GM12878 (cell line): ENCODE measurements at regions not wholly inside any gene's neighbourhood (a gene's known extent, or its start where the extent isn't known, plus 50 kb on each side); places are given as distances from the start of the nearest gene placed in this dataset.

Experiments
- ATAC-seq: fragments of 200-7000 bp; cut with Tn5 transposase; 3 replicates; pipeline ENCODE4 v1.9.1; 2020; ENCODE audit warnings: mild to moderate bottlenecking, moderate library complexity
- BruUV-seq: library from RNA; stranded (reverse); fragments of 400-500 nt; replicated peaks from 2 replicates; lab custom pipeline; 2021; lab: Mats Ljungman, UMichigan
- CTCF ChIA-PET: fragments of 300-600 bp; sonication (Branson Sonifier 250); formaldehyde crosslinking; extraction: SDS; loops from one replicate; lab custom pipeline; 2021; ENCODE audit warnings: inconsistent platforms; lab: Yijun Ruan, JAX
- POLR2A ChIA-PET: fragments of 350-600 bp; formaldehyde crosslinking; extraction: SDS; loops from one replicate; lab custom pipeline; 2021; ENCODE audit warnings: inconsistent platforms; lab: Charles Lee
- RAD21 ChIA-PET: fragments of 300-600 bp; sonication (Branson Sonifier 250); formaldehyde crosslinking; loops from one replicate; lab custom pipeline; 2023; ENCODE audit warnings: antibody characterized with exemption; ENCODE audit not compliant: unreplicated experiment; lab: Charles Lee
- SMC1A ChIA-PET: fragments of 300-600 bp; sonication (Branson Sonifier 250); formaldehyde crosslinking; loops from one replicate; lab custom pipeline; 2023; ENCODE audit not compliant: unreplicated experiment, uncharacterized antibody; lab: Charles Lee
- DNase-seq: peaks from one replicate; pipeline ENCODE4 v3.0.0-alpha.2; 2011; ENCODE audit warnings: low read depth, low spot score
- FAIRE-seq: peaks from 3 replicates; lab custom pipeline; 2011; peaks lifted over from hg19 to GRCh38; lab: Jason Lieb, UNC
- H2AFZ ChIP-seq: 2 replicates; pipeline ENCODE4 v1.6.0; 2011; ENCODE audit warnings: low read depth, low read length, control low read depth; ENCODE audit not compliant: control insufficient read depth
- H3K27ac ChIP-seq: 2 replicates; pipeline ENCODE4 v1.5.1; 2011; ENCODE audit warnings: control low read depth; ENCODE audit not compliant: control insufficient read depth, insufficient read depth
- H3K27me3 ChIP-seq, 2 experiments: replicated peaks in 1 of 2; 2 replicates each; pipeline versions ENCODE4 v1.6.0 to v1.6.1; 2011; ENCODE audit warnings: low read length in 1 of 2; ENCODE audit not compliant: control insufficient read depth in 2 of 2, insufficient read depth in 2 of 2
- H3K36me3 ChIP-seq, 2 experiments: 2 replicates each; pipeline ENCODE4 v1.5.1; 2011; ENCODE audit warnings: low read length in 1 of 2; ENCODE audit not compliant: control insufficient read depth in 2 of 2, insufficient read depth in 2 of 2
- H3K4me1 ChIP-seq: 2 replicates; pipeline ENCODE4 v1.6.1; 2011; ENCODE audit warnings: mild to moderate bottlenecking, low read length, moderate library complexity, mixed read lengths; ENCODE audit not compliant: control insufficient read depth, insufficient read depth
- H3K4me2 ChIP-seq: 2 replicates; pipeline ENCODE4 v1.6.0; 2011; ENCODE audit warnings: control low read depth; ENCODE audit not compliant: control insufficient read depth, insufficient read depth
- H3K4me3 ChIP-seq: fragments of 200-600 bp; sonication (generic); 2 replicates; pipeline ENCODE4 v1.5.1; 2016
- H3K79me2 ChIP-seq: 2 replicates; pipeline ENCODE4 v1.6.0; 2011; ENCODE audit warnings: low read length; ENCODE audit not compliant: control insufficient read depth, insufficient read depth
- H3K9ac ChIP-seq: 2 replicates; pipeline ENCODE4 v1.8.0; 2011; ENCODE audit warnings: low read length, control low read depth, mixed read lengths; ENCODE audit not compliant: control insufficient read depth, insufficient read depth
- H3K9me3 ChIP-seq: replicated peaks from 3 replicates; pipeline ENCODE4 v1.5.1; 2011; ENCODE audit warnings: mild to moderate bottlenecking, low read length; ENCODE audit not compliant: control insufficient read depth, insufficient read depth
- H4K20me1 ChIP-seq: 2 replicates; pipeline ENCODE4 v1.6.0; 2011; ENCODE audit not compliant: control insufficient read depth, insufficient read depth
- CREM ChIP-seq: IDR thresholded peaks from 2 replicates; pipeline ENCODE4 v1.6.1; 2014; ENCODE audit warnings: antibody characterized with exemption, low read depth
- ESRRA ChIP-seq: IDR thresholded peaks from 2 replicates; pipeline ENCODE4 v1.6.1; 2012; ENCODE audit warnings: mild to moderate bottlenecking, low read length, improper control_type of control experiment
- EZH2 ChIP-seq: IDR thresholded peaks from 2 replicates; pipeline ENCODE4 v1.6.1; 2012; ENCODE audit warnings: low read depth, mild to moderate bottlenecking, control low read depth, inconsistent platforms, low read length, borderline replicate concordance; ENCODE audit not compliant: control insufficient read depth
- FOS ChIP-seq: IDR thresholded peaks from 3 replicates; pipeline ENCODE4 v1.6.1; 2011; ENCODE audit warnings: borderline replicate concordance; ENCODE audit not compliant: insufficient read length; ENCODE audit errors: extremely low read depth
- FOXM1 ChIP-seq: IDR thresholded peaks from 2 replicates; pipeline ENCODE4 v1.6.1; 2012; ENCODE audit warnings: low read depth, mild to moderate bottlenecking, inconsistent platforms, low read length, moderate library complexity
- LARP7 ChIP-seq: fragments of 450-650 bp; IDR thresholded peaks from 2 replicates; pipeline ENCODE4 v1.6.1; 2017; ENCODE audit warnings: mild to moderate bottlenecking
- SRF ChIP-seq, 2 experiments: IDR thresholded peaks; 2 replicates each; pipeline ENCODE4 v1.6.1; 2011; ENCODE audit warnings: low read depth in 2 of 2, low read length in 2 of 2, mild to moderate bottlenecking in 1 of 2, moderate library complexity in 1 of 2
- ZBTB33 ChIP-seq: fragments of 450-650 bp; IDR thresholded peaks from 2 replicates; pipeline ENCODE4 v1.6.1; 2017; ENCODE audit warnings: mild to moderate bottlenecking
- ZNF217 ChIP-seq: fragments of 450-650 bp; IDR thresholded peaks from 2 replicates; pipeline ENCODE4 v1.6.1; 2017; ENCODE audit warnings: antibody characterized with exemption, mild to moderate bottlenecking
- ZNF622 ChIP-seq: fragments of 450-650 bp; IDR thresholded peaks from 2 replicates; pipeline ENCODE4 v1.6.1; 2017; ENCODE audit warnings: mild to moderate bottlenecking, inconsistent platforms
- ZSCAN29 ChIP-seq: fragments of 450-650 bp; IDR thresholded peaks from 2 replicates; pipeline ENCODE4 v1.6.1; 2017; ENCODE audit warnings: mild to moderate bottlenecking, moderate library complexity
- WGBS: methylation state at CpG from one replicate; pipeline ENCODE4 v1.1.6; 2016; ENCODE audit warnings: low lambda C conversion rate; ENCODE audit not compliant: insufficient replicate concordance, insufficient coverage; ENCODE audit errors: missing lambda C conversion rate; 5-methylcytosine and 5-hydroxymethylcytosine counted together
- in situ Hi-C: fragments of 300-500 bp; cut with MboI; formaldehyde crosslinking; loops from 9 replicates; pipeline ENCODE4 v1.14.3; 2018; ENCODE audit warnings: mixed read lengths
- intact Hi-C: fragments of 100-400 bp; cut with micrococcal nuclease; formaldehyde crosslinking; loops from one replicate; pipeline ENCODE4 v1.14.2; 2022; ENCODE audit not compliant: unreplicated experiment

GRCh38 chr1:60797351-60797750, 285.0 kb upstream of the NFIA start:
- BruUV-seq = no TSS peak
- DNase-seq (no peak), FAIRE-seq (no peak), ATAC-seq (no peak)
- Histone ChIP-seq H3K9me3 (no peaks in the 10 kb centered on the region), H3K4me1 (no peaks in the 10 kb centered on the region), H3K27me3 (no peaks in the 10 kb centered on the region), H3K9ac (no peak overlapping the region), H3K4me2 (no peak overlapping the region), H3K4me3 (no peak overlapping the region), H2AFZ (no peak overlapping the region), H3K36me3 (no peaks in the 10 kb centered on the region), H3K27ac (no peak overlapping the region), H3K79me2 (no peaks in the 10 kb centered on the region), H4K20me1 (no peaks in the 10 kb centered on the region)
- TF ChIP-seq ZBTB33 (no peak), ZSCAN29 (no peak), SRF (IDR thresholded peaks at IDR 0.05; ENCODE audit: low read depth in 2 of 2, low read length in 2 of 2) (no peak), EZH2 (no peak), ESRRA (no peak), ZNF622 (no peak), ZNF217 (no peak), FOS (no peak), FOXM1 (no peak), LARP7 (no peak), CREM (no peak)
- ChIA-PET SMC1A (interaction anchor here (1.4 kb wide), 1 partner anchor 11 kb away, joined by 3 read pairs; no protein-coding TSS in a partner anchor), POLR2A (interaction anchor here (0.6 kb wide), 1 partner anchor 69 kb away, joined by 10 read pairs; no protein-coding TSS in a partner anchor), CTCF (no interaction called here), RAD21 (no interaction called here)
- WGBS = 0% methylated on average over 2 of the region's 2 CpGs
- in situ Hi-C loops = no loop called here
- intact Hi-C loops = no loop called here
